K562 (cell line): ENCODE measurements at regions not wholly inside any gene's neighbourhood (a gene's known extent, or its start where the extent isn't known, plus 50 kb on each side); places are given as distances from the start of the nearest gene placed in this dataset.

ENCODE experiments used
- ATAC-seq: fragments of 200-7000 bp; cut with Tn5 transposase; 3 replicates; pipeline ENCODE4 v1.9.1; 2020; ENCODE audit warnings: moderate library complexity
- BruUV-seq: library from RNA; stranded (reverse); fragments of 400-500 nt; replicated peaks from 2 replicates; lab custom pipeline; 2021; lab: Mats Ljungman, UMichigan
- CTCF ChIA-PET: fragments of 300-600 bp; formaldehyde crosslinking; extraction: SDS; loops from one replicate; lab custom pipeline; 2021; ENCODE audit warnings: low intra/inter-chr PET ratio; lab: Yijun Ruan, JAX
- POLR2A ChIA-PET: fragments of 300-600, 350-650 bp; sonication (Branson Sonifier 250); formaldehyde crosslinking; extraction: SDS; loops from one replicate; lab custom pipeline; 2021; ENCODE audit warnings: antibody characterized with exemption, inconsistent platforms; lab: Yijun Ruan, JAX
- DNase-seq, 4 experiments: peaks; one replicate each; pipeline versions ENCODE4 v3.0.0 to v3.0.0-alpha.2; 2011 to 2018; ENCODE audit warnings: low spot score in 3 of 4, mixed read lengths in 3 of 4; ENCODE audit errors: extremely low read depth in 1 of 4
- FAIRE-seq: peaks from 2 replicates; lab custom pipeline; 2011; peaks lifted over from hg19 to GRCh38; lab: Jason Lieb, UNC
- H2AFZ ChIP-seq: 2 replicates; pipeline ENCODE4 v1.6.0; 2011; ENCODE audit warnings: low read depth, low read length, control low read depth, inconsistent platforms
- H3K27ac ChIP-seq: fragments of 200-600 bp; 3 replicates; pipeline ENCODE4 v1.8.0; 2011; ENCODE audit warnings: low read depth, mild to moderate bottlenecking, control low read depth, inconsistent platforms, low read length, moderate library complexity, mixed read lengths; ENCODE audit errors: extremely low read depth
- H3K27me3 ChIP-seq, 2 experiments: fragments of 300-600 bp in 1 of 2; 2 replicates in 1 of 2; 3 replicates in 1 of 2; pipeline versions ENCODE4 v1.6.0 to v1.8.0; 2011; ENCODE audit warnings: inconsistent platforms in 2 of 2, low read length in 2 of 2, mild to moderate bottlenecking in 1 of 2, mixed read lengths in 1 of 2, moderate library complexity in 1 of 2; ENCODE audit not compliant: control insufficient read depth in 2 of 2, insufficient read depth in 2 of 2
- H3K36me3 ChIP-seq: fragments of 300-600 bp; 3 replicates; pipeline ENCODE4 v1.8.0; 2011; ENCODE audit warnings: mild to moderate bottlenecking, low read length, inconsistent platforms; ENCODE audit not compliant: control insufficient read depth, insufficient read depth
- H3K4me1 ChIP-seq, 2 experiments: fragments of 200-600 bp in 1 of 2; replicated peaks in 1 of 2; 2 replicates in 1 of 2; 3 replicates in 1 of 2; pipeline versions ENCODE4 v1.5.1 to v1.8.0; 2011; ENCODE audit warnings: inconsistent platforms in 2 of 2, low read length in 2 of 2, mild to moderate bottlenecking in 1 of 2, mixed read lengths in 1 of 2, moderate library complexity in 1 of 2; ENCODE audit not compliant: control insufficient read depth in 2 of 2, insufficient read depth in 2 of 2
- H3K4me2 ChIP-seq: 2 replicates; pipeline ENCODE4 v1.6.1; 2011; ENCODE audit warnings: low read length, control low read depth, inconsistent platforms, mixed read lengths; ENCODE audit not compliant: insufficient read depth
- H3K4me3 ChIP-seq: fragments of 200-600 bp; sonication (generic), shearing (Covaris generic); 2 replicates; pipeline ENCODE4 v1.5.1; 2016; ENCODE audit warnings: control low read depth, inconsistent platforms
- H3K79me2 ChIP-seq: fragments of 200-600 bp; 3 replicates; pipeline ENCODE4 v1.8.0; 2011; ENCODE audit warnings: low read length, inconsistent platforms; ENCODE audit not compliant: control insufficient read depth, insufficient read depth
- H3K9ac ChIP-seq, 2 experiments: 2 replicates each; pipeline versions ENCODE4 v1.6.0 to v1.6.1; 2011; ENCODE audit warnings: low read depth in 2 of 2, low read length in 2 of 2, control low read depth in 1 of 2, inconsistent platforms in 1 of 2, mild to moderate bottlenecking in 1 of 2, mixed read lengths in 1 of 2; ENCODE audit not compliant: insufficient read depth in 1 of 2
- H3K9me1 ChIP-seq: one replicate; pipeline ENCODE4 v1.6.0; 2011; ENCODE audit warnings: inconsistent platforms, mild to moderate bottlenecking, low read length, moderate library complexity; ENCODE audit not compliant: control insufficient read depth, insufficient read depth
- H3K9me3 ChIP-seq: replicated peaks from 2 replicates; pipeline ENCODE4 v1.5.1; 2011; ENCODE audit warnings: low read depth, low read length, inconsistent platforms; ENCODE audit not compliant: control insufficient read depth, insufficient read depth
- H4K20me1 ChIP-seq: replicated peaks from 2 replicates; pipeline ENCODE4 v1.6.1; 2011; ENCODE audit warnings: low read length, inconsistent platforms, mixed read lengths; ENCODE audit not compliant: control insufficient read depth, insufficient read depth
- ATF1 ChIP-seq, 2 experiments: fragments of 450-650 bp in 1 of 2; IDR thresholded peaks; 2 replicates each; pipeline ENCODE4 v1.6.1; 2016; ENCODE audit warnings: missing compliant biosample characterization in 1 of 2, missing genetic modification characterization in 1 of 2
- COPS2 ChIP-seq: fragments of 450-650 bp; conservative IDR thresholded peaks from 2 replicates; pipeline ENCODE4 v1.6.1; 2016; ENCODE audit warnings: mild to moderate bottlenecking, moderate library complexity
- DDX20 ChIP-seq: fragments of 450-650 bp; IDR thresholded peaks from 2 replicates; pipeline ENCODE4 v1.6.1; 2016; ENCODE audit warnings: missing genetic modification characterization, low read depth, mild to moderate bottlenecking, missing compliant biosample characterization, moderate library complexity
- HNRNPL ChIP-seq: fragments of 200-400 bp; formaldehyde crosslinking; IDR thresholded peaks from 2 replicates; pipeline ENCODE4 v1.6.1; 2017; ENCODE audit warnings: low read depth, mild to moderate bottlenecking, low read length
- JUN ChIP-seq, 2 experiments: sonication (generic) in 1 of 2; formaldehyde crosslinking in 1 of 2; IDR thresholded peaks; 2 replicates each; pipeline versions ENCODE4 v1.6.1 to v1.8.0; 2012 to 2022; ENCODE audit warnings: borderline replicate concordance in 2 of 2, mild to moderate bottlenecking in 2 of 2, improper control_type of control experiment in 1 of 2, low read depth in 1 of 2, low read length in 1 of 2, missing genetic modification reagents in 1 of 2
- MXD1 ChIP-seq: fragments of 250-450 bp; sonication (Bioruptor Pico); IDR thresholded peaks from 2 replicates; pipeline ENCODE4 v1.8.0; 2021; ENCODE audit warnings: borderline replicate concordance, mild to moderate bottlenecking, moderate library complexity; ENCODE audit not compliant: poor library complexity, severe bottlenecking
- NEUROD1 ChIP-seq: fragments of 150-350 bp; IDR thresholded peaks from 2 replicates; pipeline ENCODE4 v1.6.1; 2014; ENCODE audit warnings: borderline replicate concordance, low read length, low read depth; ENCODE audit not compliant: partially characterized antibody
- NR2C1 ChIP-seq, 2 experiments: fragments of 450-650 bp; IDR thresholded peaks; 2 replicates each; pipeline ENCODE4 v1.6.1; 2017; ENCODE audit warnings: mild to moderate bottlenecking in 2 of 2, antibody characterized with exemption in 1 of 2, inconsistent platforms in 1 of 2, missing compliant biosample characterization in 1 of 2, missing genetic modification characterization in 1 of 2
- RREB1 ChIP-seq: fragments of 250-450 bp; sonication (Bioruptor Pico); IDR thresholded peaks from 2 replicates; pipeline ENCODE4 v1.4.0; 2020
- SRF ChIP-seq, 2 experiments: fragments of 250-450, 450-650 bp in 1 of 2; sonication (Bioruptor Pico) in 1 of 2; sonication (generic) in 1 of 2; formaldehyde crosslinking; IDR thresholded peaks; 2 replicates each; pipeline versions ENCODE4 v1.5.0 to v1.5.1; 2020 to 2022; ENCODE audit warnings: mild to moderate bottlenecking in 1 of 2, missing genetic modification reagents in 1 of 2
- TFAP4 ChIP-seq: sonication (generic); formaldehyde crosslinking; IDR thresholded peaks from 2 replicates; pipeline ENCODE4 v1.8.0; 2022; ENCODE audit warnings: missing genetic modification reagents, mild to moderate bottlenecking, moderate library complexity, borderline replicate concordance
- TRIM24 ChIP-seq, 2 experiments: fragments of 450-650 bp; IDR thresholded peaks; 2 replicates each; pipeline ENCODE4 v1.6.1; 2016
- ZNF77 ChIP-seq: fragments of 250-450 bp; sonication (Bioruptor Pico); IDR thresholded peaks from 2 replicates; pipeline ENCODE4 v1.5.0; 2020
- WGBS: fragments of 100-300 bp; shearing (Covaris generic); methylation state at CpG from one replicate; pipeline ENCODE4 v1.1.6; 2016; ENCODE audit warnings: low coverage, mixed read lengths; ENCODE audit not compliant: insufficient coverage; ENCODE audit errors: missing lambda C conversion rate; 5-methylcytosine and 5-hydroxymethylcytosine counted together
- in situ Hi-C: fragments of 300-500 bp; cut with MboI; formaldehyde crosslinking; loops from 4 replicates; pipeline ENCODE4 v1.15.0; 2018; ENCODE audit warnings: inconsistent platforms, mixed read lengths
- intact Hi-C: fragments of 100-400 bp; cut with micrococcal nuclease; formaldehyde crosslinking; loops from 2 replicates; pipeline ENCODE4 v1.14.2; 2022

GRCh38 chr4:27787195-27787594, 926.6 kb downstream of the STIM2 start:
- H3K9me3 ChIP-seq = no peaks in the 10 kb centered on the region
- no peaks in the 10 kb centered on the region for H3K9me1 ChIP-seq
- TF ChIP-seq NR2C1 (IDR thresholded peaks at IDR 0.05) = no peak
- TF ChIP-seq NR2C1 (tag; IDR thresholded peaks at IDR 0.05) = no peak
- TF ChIP-seq TRIM24 (IDR thresholded peaks at IDR 0.05) = no peak
- no peak for TF ChIP-seq HNRNPL
- no peak for TF ChIP-seq SRF (CRISPR knock-in tag; IDR thresholded peaks at IDR 0.05)
- no peak for TF ChIP-seq MXD1 (CRISPR knock-in tag)
- no peak for TF ChIP-seq ATF1 (CRISPR knock-in tag; IDR thresholded peaks at IDR 0.05)
- TF ChIP-seq ATF1 (tag; IDR thresholded peaks at IDR 0.05) = no peak
- TF ChIP-seq COPS2 = no peak
- TF ChIP-seq DDX20 (tag) = no peak
- TF ChIP-seq JUN (IDR thresholded peaks at IDR 0.05; ENCODE audit: borderline replicate concordance, low read depth, low read length) = no peak
- no peak for TF ChIP-seq JUN (CRISPR knock-in tag; IDR thresholded peaks at IDR 0.05; ENCODE audit: borderline replicate concordance)
- no peak for TF ChIP-seq TFAP4 (CRISPR knock-in tag)
- TF ChIP-seq ZNF77 (CRISPR knock-in tag) = no peak
- TF ChIP-seq NEUROD1 = no peak
- no peak for TF ChIP-seq RREB1 (CRISPR knock-in tag)
- no peaks in the 10 kb centered on the region for H3K4me1 ChIP-seq
- H3K4me3 ChIP-seq = no peak overlapping the region
- no TSS peak for BruUV-seq
- DNase-seq = no peak
- POLR2A ChIA-PET = no interaction called here
- ATAC-seq = no peak
- H3K4me2 ChIP-seq = no peak overlapping the region
- FAIRE-seq = no peak
- intact Hi-C loops = no loop called here
- 0% methylated on average over 2 of the region's 2 CpGs for WGBS
- H2AFZ ChIP-seq = no peak overlapping the region
- in situ Hi-C loops = no loop called here
- CTCF ChIA-PET = no interaction called here
- no peaks in the 10 kb centered on the region for H4K20me1 ChIP-seq
- H3K36me3 ChIP-seq = no peaks in the 10 kb centered on the region
- no peaks in the 10 kb centered on the region for H3K79me2 ChIP-seq
- no peak overlapping the region for H3K9ac ChIP-seq
- no peaks in the 10 kb centered on the region for H3K27me3 ChIP-seq
- H3K27ac ChIP-seq = no peak overlapping the region
